Transverse colon (tissue), 3 donors: ENCODE measurements at regions not wholly inside any gene's neighbourhood (a gene's known extent, or its start where the extent isn't known, plus 50 kb on each side); places are given as distances from the start of the nearest gene placed in this dataset.

ENCODE experiments used
- EP300 ChIP-seq: sonication (generic); formaldehyde crosslinking; IDR thresholded peaks from one replicate; pipeline ENCODE4 v1.6.1; 2017; ENCODE audit warnings: antibody characterized with exemption, low read depth
- POLR2A ChIP-seq: fragments of 450-650 bp; IDR thresholded peaks from one replicate; pipeline ENCODE4 v1.6.1; 2016; ENCODE audit warnings: antibody characterized with exemption, mild to moderate bottlenecking, moderate library complexity
- TF ChIP-seq, protein P1 (sequence below), 5 experiments: fragments of 200-600 bp in 3 of 5; fragments of 450-650 bp in 2 of 5; sonication (generic) in 3 of 5; IDR thresholded peaks; 1 replicate in 2 of 5; 2 replicates in 3 of 5; pipeline ENCODE4 v1.5.1; 2016 to 2017; ENCODE audit warnings: antibody characterized with exemption in 5 of 5, inconsistent platforms in 3 of 5, mild to moderate bottlenecking in 2 of 5, moderate library complexity in 1 of 5

DNA sequence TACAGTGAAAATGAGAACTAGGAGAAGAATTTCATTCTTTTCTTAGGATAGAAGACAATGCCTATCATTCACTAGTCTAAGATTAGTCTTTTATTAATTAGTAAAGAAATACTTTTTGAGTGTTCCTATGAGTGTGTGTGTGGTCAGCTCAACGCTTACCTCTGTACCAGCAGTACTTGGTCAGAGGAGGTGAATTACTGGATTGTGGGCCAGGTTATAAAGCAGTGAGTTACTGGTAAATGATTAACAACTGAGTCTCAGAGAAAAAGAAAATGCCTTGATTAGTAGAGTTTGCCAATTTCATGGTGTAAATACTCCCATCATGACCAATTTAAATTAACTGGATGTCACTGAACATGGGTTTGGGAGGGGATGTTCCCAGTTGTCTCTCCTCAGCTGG, 444.6 kb downstream of the STIM2 start:
- TF ChIP-seq, protein P1, sequence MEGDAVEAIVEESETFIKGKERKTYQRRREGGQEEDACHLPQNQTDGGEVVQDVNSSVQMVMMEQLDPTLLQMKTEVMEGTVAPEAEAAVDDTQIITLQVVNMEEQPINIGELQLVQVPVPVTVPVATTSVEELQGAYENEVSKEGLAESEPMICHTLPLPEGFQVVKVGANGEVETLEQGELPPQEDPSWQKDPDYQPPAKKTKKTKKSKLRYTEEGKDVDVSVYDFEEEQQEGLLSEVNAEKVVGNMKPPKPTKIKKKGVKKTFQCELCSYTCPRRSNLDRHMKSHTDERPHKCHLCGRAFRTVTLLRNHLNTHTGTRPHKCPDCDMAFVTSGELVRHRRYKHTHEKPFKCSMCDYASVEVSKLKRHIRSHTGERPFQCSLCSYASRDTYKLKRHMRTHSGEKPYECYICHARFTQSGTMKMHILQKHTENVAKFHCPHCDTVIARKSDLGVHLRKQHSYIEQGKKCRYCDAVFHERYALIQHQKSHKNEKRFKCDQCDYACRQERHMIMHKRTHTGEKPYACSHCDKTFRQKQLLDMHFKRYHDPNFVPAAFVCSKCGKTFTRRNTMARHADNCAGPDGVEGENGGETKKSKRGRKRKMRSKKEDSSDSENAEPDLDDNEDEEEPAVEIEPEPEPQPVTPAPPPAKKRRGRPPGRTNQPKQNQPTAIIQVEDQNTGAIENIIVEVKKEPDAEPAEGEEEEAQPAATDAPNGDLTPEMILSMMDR (IDR thresholded peaks at IDR 0.05), result no peak
- no peak for TF ChIP-seq POLR2A
- TF ChIP-seq EP300, result no peak
